Calu3 (cell line): ENCODE measurements at regions not wholly inside any gene's neighbourhood (a gene's known extent, or its start where the extent isn't known, plus 50 kb on each side); places are given as distances from the start of the nearest gene placed in this dataset.

Source experiments
- BruUV-seq: library from RNA; stranded (reverse); fragments of 400-500 nt; replicated peaks from 2 replicates; lab custom pipeline; 2021; lab: Mats Ljungman, UMichigan
- CTCF ChIA-PET: fragments of 300-600 bp; sonication (Branson Sonifier 250); formaldehyde crosslinking; loops from one replicate; lab custom pipeline; 2022; ENCODE audit warnings: antibody characterized with exemption; lab: Charles Lee
- DNase-seq: peaks from one replicate; pipeline ENCODE4 v3.0.0; 2022
- H3K27ac Mint-ChIP-seq: one replicate; pipeline ENCODE4 v1.8.0; 2022; ENCODE audit warnings: mixed read lengths; ENCODE audit not compliant: unreplicated experiment
- H3K27me3 Mint-ChIP-seq: one replicate; pipeline ENCODE4 v1.8.0; 2022; ENCODE audit warnings: mixed read lengths; ENCODE audit not compliant: unreplicated experiment
- H3K36me3 Mint-ChIP-seq: one replicate; pipeline ENCODE4 v1.8.0; 2022; ENCODE audit warnings: mild to moderate bottlenecking, moderate library complexity, mixed read lengths; ENCODE audit not compliant: insufficient read depth, unreplicated experiment
- H3K4me1 Mint-ChIP-seq: one replicate; pipeline ENCODE4 v1.8.0; 2022; ENCODE audit warnings: mild to moderate bottlenecking, low read depth, mixed read lengths; ENCODE audit not compliant: unreplicated experiment
- H3K4me3 Mint-ChIP-seq: one replicate; pipeline ENCODE4 v1.8.0; 2022; ENCODE audit warnings: mild to moderate bottlenecking, low read depth, moderate library complexity, mixed read lengths; ENCODE audit not compliant: unreplicated experiment
- H3K9me3 Mint-ChIP-seq: one replicate; pipeline ENCODE4 v1.8.0; 2022; ENCODE audit warnings: low read depth, mixed read lengths; ENCODE audit not compliant: unreplicated experiment
- CTCF ChIP-seq: fragments of 200-600 bp; IDR thresholded peaks from one replicate; pipeline ENCODE4 v1.8.0; 2022; ENCODE audit warnings: antibody characterized with exemption; ENCODE audit not compliant: unreplicated experiment
- intact Hi-C: fragments of 100-400 bp; cut with micrococcal nuclease; formaldehyde crosslinking; loops from one replicate; pipeline ENCODE4 v1.10.0; 2022; ENCODE audit not compliant: unreplicated experiment

GRCh38 chr17:79361873-79362771 lies 248.7 kb downstream of the RBFOX3 start:
- H3K36me3 Mint-ChIP-seq, result no peaks in the 10 kb centered on the region
- no peak overlapping the region for H3K4me3 Mint-ChIP-seq
- no peak for DNase-seq
- CTCF ChIA-PET, result no interaction called here
- H3K9me3 Mint-ChIP-seq, result no peaks in the 10 kb centered on the region
- no peak for TF ChIP-seq CTCF
- H3K27me3 Mint-ChIP-seq, result peaks cover 100% of the 10 kb centered on the region
- no peak overlapping the region for H3K27ac Mint-ChIP-seq
- no TSS peak for BruUV-seq
- intact Hi-C loops, result no loop called here
- no peaks in the 10 kb centered on the region for H3K4me1 Mint-ChIP-seq

DNA sequence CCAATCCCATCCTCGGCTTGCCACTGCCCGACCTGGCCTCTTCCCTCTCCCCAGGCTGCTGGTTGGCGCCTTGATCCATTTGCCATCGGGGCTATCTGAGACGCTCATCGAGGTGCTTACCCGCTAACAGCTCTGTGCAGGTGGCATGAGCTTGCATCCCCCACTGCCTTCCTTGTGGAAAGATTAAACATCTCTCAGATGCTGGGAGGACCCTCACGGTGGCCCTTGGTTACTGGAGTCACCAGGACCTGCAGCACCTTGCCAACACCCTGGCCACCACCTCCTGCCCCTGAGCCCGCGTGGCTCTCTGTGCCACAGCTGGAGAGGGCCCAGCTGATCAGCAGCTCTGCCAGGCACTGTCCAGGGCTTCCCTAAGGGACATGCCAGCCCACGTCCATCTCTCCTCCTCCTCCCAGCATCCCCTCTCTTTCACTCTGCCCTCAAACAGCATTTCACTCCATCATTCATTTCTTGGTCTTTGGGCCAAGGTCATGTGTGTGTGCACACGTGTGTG lies 249.6 kb downstream of the RBFOX3 start:
- Mint-ChIP-seq H3K36me3 (no peaks in the 10 kb centered on the region), H3K27ac (no peak overlapping the region), H3K9me3 (no peaks in the 10 kb centered on the region), H3K4me1 (no peaks in the 10 kb centered on the region), H3K4me3 (no peak overlapping the region), H3K27me3 (peaks cover 98% of the 10 kb centered on the region)
- intact Hi-C loops, result no loop called here
- CTCF ChIA-PET, result no interaction called here
- BruUV-seq, result no TSS peak
- TF ChIP-seq CTCF, result no peak
- no peak for DNase-seq

- no TSS peak for BruUV-seq
- intact Hi-C loops, result no loop called here
- no peaks in the 10 kb centered on the region for H3K36me3 Mint-ChIP-seq
- no peak overlapping the region for H3K4me3 Mint-ChIP-seq
- no peak for DNase-seq
- CTCF ChIA-PET, result no interaction called here
- no peaks in the 10 kb centered on the region for H3K4me1 Mint-ChIP-seq
- no peaks in the 10 kb centered on the region for H3K9me3 Mint-ChIP-seq
- TF ChIP-seq CTCF, result no peak
- H3K27me3 Mint-ChIP-seq, result peaks cover 98% of the 10 kb centered on the region
- no peak overlapping the region for H3K27ac Mint-ChIP-seq
Measured at GRCh38 chr17:79360196-79360595, 250.7 kb downstream of the RBFOX3 start.

- DNase-seq, result no peak
- H3K36me3 Mint-ChIP-seq, result no peaks in the 10 kb centered on the region
- no peak for TF ChIP-seq CTCF
- H3K27me3 Mint-ChIP-seq, result peaks cover 98% of the 10 kb centered on the region
- intact Hi-C loops, result no loop called here
- CTCF ChIA-PET, result interaction anchor here (1.3 kb wide), 1 partner anchor 32 kb away, joined by 3 read pairs; no protein-coding TSS in a partner anchor
- H3K4me3 Mint-ChIP-seq, result no peak overlapping the region
- no peaks in the 10 kb centered on the region for H3K4me1 Mint-ChIP-seq
- no peak overlapping the region for H3K27ac Mint-ChIP-seq
- BruUV-seq, result no TSS peak
- no peaks in the 10 kb centered on the region for H3K9me3 Mint-ChIP-seq
Measured at GRCh38 chr17:79356839-79357447, 253.9 kb downstream of the RBFOX3 start.
